ENCODE measurements at regions not wholly inside any gene's neighbourhood (a gene's known extent, or its start where the extent isn't known, plus 50 kb on each side); places are given as distances from the start of the nearest gene placed in this dataset.

DNA sequence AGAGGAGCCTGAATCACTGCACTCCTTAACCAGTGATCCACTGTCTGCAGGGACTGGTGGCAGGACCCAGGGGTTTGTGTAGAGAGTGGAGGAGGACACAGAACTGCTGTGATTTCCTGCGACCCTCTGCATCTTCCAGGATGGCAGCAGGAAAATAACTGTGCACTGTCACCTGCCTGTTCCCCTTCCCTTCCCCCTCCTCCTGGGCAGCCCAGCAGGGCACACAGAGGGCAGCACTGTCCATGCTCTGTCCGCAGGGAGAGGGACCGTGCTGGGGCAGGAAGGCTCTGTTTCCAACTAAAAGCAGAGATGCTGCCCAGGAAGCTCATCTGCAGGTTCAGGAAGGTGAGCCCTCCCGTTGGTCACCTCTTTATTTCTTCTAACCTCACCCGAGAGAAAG, 168.7 kb downstream of the ZBTB18 start:
- no peaks in the 10 kb centered on the region for H3K4me1 Mint-ChIP-seq
- peaks cover 0 to 4% (median 0%) of the 10 kb centered on the region in 3 donors for H3K36me3 Mint-ChIP-seq

GRCh38 chr1:244220410-244220809, 169.3 kb downstream of the ZBTB18 start:
- Mint-ChIP-seq H3K4me1 (no peaks in the 10 kb centered on the region), H3K27me3 (peaks cover 0 to 7% (median 0%) of the 10 kb centered on the region in 5 donors), H3K9me3 (no peaks in the 10 kb centered on the region), H3K36me3 (peaks cover 0 to 4% (median 0%) of the 10 kb centered on the region in 3 donors), H3K27ac (no peak overlapping the region), H3K4me3 (no peak overlapping the region)
- DNase-seq (no peak), ATAC-seq (no peak)
- POLR2A ChIA-PET: no interaction called here

More for the DNA sequence above, 168.7 kb downstream of the ZBTB18 start:
- Mint-ChIP-seq H3K27me3 (peaks cover 0 to 4% (median 0%) of the 10 kb centered on the region in 5 donors), H3K9me3 (peaks cover 0 to 2% (median 0%) of the 10 kb centered on the region in 9 donors), H3K4me3 (no peak overlapping the region), H3K27ac (no peak overlapping the region)
- no peak for ATAC-seq
- POLR2A ChIA-PET: no interaction called here
- no peak for DNase-seq

DNA sequence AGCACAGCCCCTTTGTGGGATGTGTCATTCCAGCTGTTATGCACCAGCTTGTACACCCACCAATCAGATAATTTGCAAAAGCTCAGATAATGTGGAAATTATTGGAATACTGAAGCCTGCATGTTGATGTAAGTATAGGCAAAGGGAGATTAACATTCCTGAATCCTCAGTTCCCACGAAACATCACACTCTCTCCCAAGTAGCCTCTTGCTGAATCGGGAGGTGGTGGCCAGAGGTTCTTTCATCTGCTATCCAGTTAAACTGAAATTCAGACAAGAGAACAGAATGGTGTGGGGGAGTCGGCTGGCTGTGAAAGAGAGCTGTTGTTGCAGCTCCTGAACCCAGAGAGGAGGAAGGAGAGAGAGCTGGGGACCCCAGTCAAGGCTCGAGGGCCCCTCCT, 170.9 kb downstream of the ZBTB18 start:
- H3K27ac Mint-ChIP-seq: peak overlapping the region in 1 of 10 donors; percentile 57
- H3K27me3 Mint-ChIP-seq: peaks cover 0 to 3% (median 0%) of the 10 kb centered on the region in 5 donors
- POLR2A ChIA-PET: no interaction called here
- DNase-seq (no peak), ATAC-seq (no peak)
- no peak overlapping the region for H3K4me3 Mint-ChIP-seq
- no peaks in the 10 kb centered on the region for H3K9me3 Mint-ChIP-seq
- peaks cover 0 to 4% (median 0%) of the 10 kb centered on the region in 3 donors for H3K36me3 Mint-ChIP-seq
- peaks cover 0 to 3% (median 0%) of the 10 kb centered on the region in 4 donors for H3K4me1 Mint-ChIP-seq

DNA sequence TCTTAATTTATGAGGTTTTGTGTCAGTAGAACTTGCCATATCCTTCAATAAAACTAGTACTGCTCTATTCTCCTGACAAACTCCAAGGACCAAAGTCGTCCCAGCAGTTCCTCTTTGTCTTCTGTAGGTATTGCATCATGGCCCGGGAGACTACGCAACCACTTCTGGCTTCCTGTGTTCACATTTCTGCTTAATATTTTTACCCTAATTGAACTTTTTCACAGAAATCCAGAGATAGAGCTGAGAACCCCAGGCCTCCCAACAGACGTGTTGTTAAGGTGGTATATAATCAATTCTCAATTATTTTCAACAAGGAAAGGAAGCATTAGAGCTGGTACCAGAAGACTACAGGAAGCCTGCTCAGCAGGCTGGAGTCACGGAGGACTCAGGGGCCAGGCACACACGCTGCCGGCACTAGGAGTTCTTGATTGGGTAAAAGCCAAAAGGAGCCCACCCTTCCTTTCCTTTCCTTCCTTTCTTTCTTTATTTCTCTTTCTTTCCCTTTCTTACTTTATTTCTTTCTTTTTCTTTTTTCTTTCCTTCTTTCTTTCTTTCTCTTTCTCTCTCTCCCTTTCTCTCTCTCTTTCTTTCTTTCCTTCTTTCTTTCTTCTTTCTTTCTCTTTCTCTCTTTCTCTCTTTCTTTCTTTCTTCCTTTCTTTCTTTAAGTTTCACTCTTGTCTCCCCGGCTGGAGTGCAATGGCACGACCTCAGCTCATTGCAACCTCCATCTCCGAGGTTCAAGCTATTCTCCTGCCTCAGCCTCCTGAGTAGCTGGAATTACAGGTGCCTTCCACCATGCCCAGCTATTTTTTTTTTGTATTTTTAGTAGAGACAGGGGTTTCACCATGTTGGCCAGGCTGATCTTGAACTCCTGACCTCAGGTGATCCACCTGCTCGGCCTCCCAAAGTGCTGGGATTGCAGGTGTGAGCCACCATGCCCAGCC, 173.7 kb downstream of the ZBTB18 start:
- ATAC-seq (no peak), DNase-seq (no peak)
- Mint-ChIP-seq H3K36me3 (peaks cover 0 to 4% (median 0%) of the 10 kb centered on the region in 3 donors), H3K4me3 (peak overlapping the region in 1 of 10 donors; percentile 50), H3K9me3 (no peaks in the 10 kb centered on the region), H3K27ac (no peak overlapping the region), H3K27me3 (peaks cover 0 to 13% (median 0%) of the 10 kb centered on the region in 5 donors), H3K4me1 (peaks cover 0 to 3% (median 0%) of the 10 kb centered on the region in 4 donors)
- POLR2A ChIA-PET: no interaction called here

GRCh38 chr1:244226435-244226834, 175.4 kb downstream of the ZBTB18 start:
- H3K9me3 Mint-ChIP-seq: no peaks in the 10 kb centered on the region
- peaks cover 0 to 3% (median 2%) of the 10 kb centered on the region in 4 donors for H3K4me1 Mint-ChIP-seq
- H3K4me3 Mint-ChIP-seq: no peak overlapping the region
- H3K27ac Mint-ChIP-seq: no peak overlapping the region
- POLR2A ChIA-PET: no interaction called here
- peaks cover 0 to 4% (median 0%) of the 10 kb centered on the region in 3 donors for H3K36me3 Mint-ChIP-seq
- no peak for ATAC-seq
- DNase-seq: no peak
- H3K27me3 Mint-ChIP-seq: peaks cover 0 to 17% (median under 1%) of the 10 kb centered on the region in 5 donors

DNA sequence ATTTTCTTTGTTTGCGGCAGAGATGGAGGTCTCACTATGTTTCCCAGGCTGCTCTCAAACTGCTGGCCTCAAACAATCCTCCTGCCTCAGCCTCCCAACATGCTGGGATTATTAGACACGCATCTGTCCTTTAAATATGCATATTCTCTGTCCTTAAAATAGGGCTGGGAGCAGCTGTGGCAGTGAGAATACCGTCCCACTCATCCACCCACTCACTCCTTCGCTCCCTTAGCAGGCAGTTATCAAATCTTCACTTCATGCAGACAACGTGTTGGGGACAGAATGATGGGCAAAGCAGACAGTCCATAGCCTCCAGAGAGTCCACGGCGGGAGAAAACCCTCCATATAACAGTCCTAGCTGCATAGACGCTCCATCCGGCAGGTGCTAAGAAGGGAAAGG, 179.4 kb downstream of the ZBTB18 start:
- no peak overlapping the region for H3K27ac Mint-ChIP-seq
- H3K36me3 Mint-ChIP-seq: no peaks in the 10 kb centered on the region
- POLR2A ChIA-PET: no interaction called here
- H3K4me1 Mint-ChIP-seq: peaks cover 3 to 17% (median 10%) of the 10 kb centered on the region in 4 donors
- no peak for DNase-seq
- H3K4me3 Mint-ChIP-seq: no peak overlapping the region
- no peaks in the 10 kb centered on the region for H3K9me3 Mint-ChIP-seq
- H3K27me3 Mint-ChIP-seq: peaks cover 0 to 14% (median 2%) of the 10 kb centered on the region in 5 donors
- no peak for ATAC-seq

DNA sequence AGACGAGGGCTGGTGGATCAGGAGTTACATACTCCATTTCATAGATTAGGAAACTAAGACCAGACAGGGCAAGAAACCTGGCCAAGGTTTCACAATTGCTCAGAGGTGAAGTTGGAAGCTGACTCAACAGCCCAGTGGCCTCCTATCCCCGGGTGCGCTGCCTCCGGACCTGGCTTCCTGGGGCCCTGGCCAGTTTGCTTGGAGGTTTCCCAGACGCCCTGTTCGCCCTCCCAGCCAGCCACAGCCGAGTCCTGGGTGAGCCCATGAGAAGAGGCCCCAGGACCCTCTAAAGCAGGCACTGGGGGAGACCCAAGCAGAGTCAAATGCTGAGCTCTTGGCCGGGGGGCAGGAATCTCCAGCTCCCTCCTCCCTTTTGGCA, 180.1 kb downstream of the ZBTB18 start:
- Mint-ChIP-seq H3K27ac (no peak overlapping the region), H3K36me3 (no peaks in the 10 kb centered on the region), H3K27me3 (peaks cover 0 to 14% (median 2%) of the 10 kb centered on the region in 5 donors), H3K4me3 (peak overlapping the region in 2 of 10 donors; percentile 38 to 78), H3K9me3 (no peaks in the 10 kb centered on the region), H3K4me1 (peaks cover 1 to 17% (median 10%) of the 10 kb centered on the region in 4 donors)
- DNase-seq (no peak), ATAC-seq (no peak)
- POLR2A ChIA-PET: interaction anchor here (0.7 kb wide), 1 partner anchor 68 kb away, joined by 3 read pairs; no protein-coding TSS in a partner anchor

DNA sequence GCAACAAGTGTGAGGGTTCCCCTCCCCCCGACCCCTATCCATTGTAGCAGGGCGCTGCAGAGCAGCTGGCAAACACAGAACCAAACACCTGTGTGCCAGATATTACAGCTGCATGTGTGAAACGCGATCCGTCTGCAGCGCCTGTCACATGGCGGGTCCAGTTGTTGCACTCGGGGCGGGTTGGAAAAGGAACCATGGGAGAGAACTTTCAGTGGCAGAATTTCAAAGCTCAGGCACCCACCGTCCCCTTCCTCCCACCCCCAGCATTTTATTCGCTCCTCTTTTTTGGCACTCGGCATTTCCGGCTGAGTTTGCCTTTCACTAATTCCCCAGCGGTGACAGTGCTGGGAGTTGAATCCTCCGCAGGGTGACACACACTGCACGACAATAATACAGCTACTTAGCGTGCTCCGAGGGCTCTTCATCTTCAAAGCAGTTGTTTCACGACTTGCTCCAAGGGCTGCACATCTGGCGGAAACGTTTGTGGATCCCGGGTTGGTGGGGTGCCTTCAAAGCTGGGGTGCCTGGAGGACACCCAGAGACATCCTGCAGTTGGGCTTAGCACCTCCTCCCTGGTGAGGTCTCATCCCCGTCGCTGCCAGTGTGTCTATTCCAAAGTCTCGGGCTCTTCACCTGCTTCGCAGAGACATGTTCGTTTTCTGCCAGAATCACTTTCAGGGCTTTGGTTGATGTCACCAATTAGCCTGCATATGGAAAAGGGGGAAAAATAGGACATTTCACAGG, 180.7 kb downstream of the ZBTB18 start:
- Mint-ChIP-seq H3K27ac (peak overlapping the region in 2 of 10 donors; percentile 57), H3K27me3 (peaks cover 0 to 14% (median 2%) of the 10 kb centered on the region in 5 donors), H3K36me3 (no peaks in the 10 kb centered on the region), H3K9me3 (no peaks in the 10 kb centered on the region), H3K4me1 (peaks cover 0 to 17% (median 10%) of the 10 kb centered on the region in 4 donors), H3K4me3 (peak overlapping the region in 6 of 10 donors; percentile 38 to 78 (median 48))
- POLR2A ChIA-PET: interaction anchor here (0.7 kb wide), 1 partner anchor 67 kb away, joined by 3 read pairs; no protein-coding TSS in a partner anchor
- no peak for ATAC-seq
- no peak for DNase-seq

GRCh38 chr1:244234009-244234643, 183.0 kb downstream of the ZBTB18 start:
- ATAC-seq: peak in 1 of 2 donors; percentile 14
- H3K9me3 Mint-ChIP-seq: no peaks in the 10 kb centered on the region
- H3K27me3 Mint-ChIP-seq: peaks cover 0 to 7% (median 2%) of the 10 kb centered on the region in 5 donors
- peaks cover under 1 to 25% (median 15%) of the 10 kb centered on the region in 4 donors for H3K4me1 Mint-ChIP-seq
- POLR2A ChIA-PET: no interaction called here
- no peaks in the 10 kb centered on the region for H3K36me3 Mint-ChIP-seq
- H3K27ac Mint-ChIP-seq: peak overlapping the region in 5 of 10 donors; percentile 4 to 81 (median 32)
- DNase-seq: peak in 1 of 10 donors; percentile 12
- H3K4me3 Mint-ChIP-seq: peak overlapping the region in 6 of 10 donors; percentile 1 to 40 (median 24)

- POLR2A ChIA-PET: no interaction called here
- no peak overlapping the region for H3K4me3 Mint-ChIP-seq
- H3K27ac Mint-ChIP-seq: no peak overlapping the region
- peaks cover 0 to 4% (median 2%) of the 10 kb centered on the region in 5 donors for H3K27me3 Mint-ChIP-seq
- no peaks in the 10 kb centered on the region for H3K36me3 Mint-ChIP-seq
- no peaks in the 10 kb centered on the region for H3K9me3 Mint-ChIP-seq
- DNase-seq: no peak
- peaks cover 6 to 34% (median 20%) of the 10 kb centered on the region in 4 donors for H3K4me1 Mint-ChIP-seq
- no peak for ATAC-seq
These were observed 184.1 kb downstream of the ZBTB18 start for GRCh38 chr1:244235157-244235556.

DNA sequence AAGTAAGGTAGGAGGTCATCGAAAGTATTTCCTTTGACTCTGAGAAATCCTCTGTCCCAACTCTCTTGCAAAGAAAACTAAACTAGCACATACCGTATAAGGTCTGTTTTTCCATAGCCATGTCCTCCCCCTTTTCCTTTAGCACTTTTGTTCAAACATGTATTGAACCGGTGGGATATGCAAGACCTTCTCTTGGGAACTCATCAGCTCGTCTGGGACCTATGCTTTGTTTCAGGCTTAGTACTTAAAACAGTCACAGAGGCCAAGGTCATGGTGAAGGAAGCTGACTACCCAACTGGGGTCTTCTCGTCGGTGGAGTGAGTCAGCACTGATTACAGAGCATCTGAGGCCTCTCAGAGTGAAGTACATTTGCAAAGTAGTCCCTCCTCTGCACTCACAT, 185.0 kb downstream of the ZBTB18 start:
- Mint-ChIP-seq H3K4me1 (peaks cover 6 to 34% (median 22%) of the 10 kb centered on the region in 4 donors), H3K27me3 (peaks cover 0 to 3% (median 0%) of the 10 kb centered on the region in 5 donors), H3K4me3 (no peak overlapping the region), H3K27ac (no peak overlapping the region), H3K36me3 (no peaks in the 10 kb centered on the region), H3K9me3 (no peaks in the 10 kb centered on the region)
- ATAC-seq (no peak), DNase-seq (no peak)
- POLR2A ChIA-PET: no interaction called here

GRCh38 chr1:244236721-244237120, 185.6 kb downstream of the ZBTB18 start:
- ATAC-seq: no peak
- no peak for DNase-seq
- POLR2A ChIA-PET: no interaction called here
- peak overlapping the region in 1 of 10 donors; percentile 35 for H3K27ac Mint-ChIP-seq
- no peak overlapping the region for H3K4me3 Mint-ChIP-seq
- no peaks in the 10 kb centered on the region for H3K36me3 Mint-ChIP-seq
- H3K9me3 Mint-ChIP-seq: no peaks in the 10 kb centered on the region
- H3K4me1 Mint-ChIP-seq: peaks cover 6 to 33% (median 19%) of the 10 kb centered on the region in 4 donors
- H3K27me3 Mint-ChIP-seq: peaks cover 0 to under 1% (median 0%) of the 10 kb centered on the region in 5 donors
